Thoracic aorta (tissue), 2 donors: ENCODE measurements at regions not wholly inside any gene's neighbourhood (a gene's known extent, or its start where the extent isn't known, plus 50 kb on each side); places are given as distances from the start of the nearest gene placed in this dataset.
A peak's percentile ranks its signal among the peaks of the same experiment; 100 is the strongest.

ENCODE experiments used
- ATAC-seq: fragments of 150-250 bp; one replicate; pipeline ENCODE4 v1.8.0; 2017; ENCODE audit warnings: low read depth; ENCODE audit not compliant: insufficient number of reproducible peaks, low FRiP score
- DNase-seq: peaks from one replicate; pipeline ENCODE4 v3.0.0-alpha.2; 2020; ENCODE audit warnings: low spot score
- H3K27ac ChIP-seq, 2 donors: fragments of 200-600 bp; sonication (generic); 1 replicate in 1 of 2; 2 replicates in 1 of 2; pipeline ENCODE4 v1.5.1; 2016; ENCODE audit warnings: mild to moderate bottlenecking in 2 of 2, moderate library complexity in 2 of 2
- H3K27me3 ChIP-seq: fragments of 200-600 bp; sonication (generic); replicated peaks from 2 replicates; pipeline ENCODE4 v1.6.0; 2016; ENCODE audit warnings: mild to moderate bottlenecking; ENCODE audit not compliant: insufficient read depth
- H3K36me3 ChIP-seq: fragments of 200-600 bp; sonication (generic); one replicate; pipeline ENCODE4 v1.5.1; 2016
- H3K4me1 ChIP-seq, 2 donors: fragments of 200-600 bp; sonication (generic); 1 replicate in 1 of 2; 2 replicates in 1 of 2; pipeline versions ENCODE4 v1.5.1 to v1.6.0; 2016; ENCODE audit warnings: low read depth in 2 of 2, mild to moderate bottlenecking in 1 of 2; ENCODE audit not compliant: control insufficient read depth in 1 of 2
- H3K4me3 ChIP-seq: fragments of 200-600 bp; sonication (generic); 2 replicates; pipeline ENCODE4 v1.5.1; 2016; ENCODE audit warnings: mild to moderate bottlenecking
- H3K9me3 ChIP-seq: fragments of 200-600 bp; sonication (generic); 2 replicates; pipeline ENCODE4 v1.5.1; 2016
- TF ChIP-seq, protein P1 (sequence below): fragments of 200-600 bp; sonication (generic); IDR thresholded peaks from one replicate; pipeline ENCODE4 v1.5.1; 2019; ENCODE audit warnings: antibody characterized with exemption

DNA sequence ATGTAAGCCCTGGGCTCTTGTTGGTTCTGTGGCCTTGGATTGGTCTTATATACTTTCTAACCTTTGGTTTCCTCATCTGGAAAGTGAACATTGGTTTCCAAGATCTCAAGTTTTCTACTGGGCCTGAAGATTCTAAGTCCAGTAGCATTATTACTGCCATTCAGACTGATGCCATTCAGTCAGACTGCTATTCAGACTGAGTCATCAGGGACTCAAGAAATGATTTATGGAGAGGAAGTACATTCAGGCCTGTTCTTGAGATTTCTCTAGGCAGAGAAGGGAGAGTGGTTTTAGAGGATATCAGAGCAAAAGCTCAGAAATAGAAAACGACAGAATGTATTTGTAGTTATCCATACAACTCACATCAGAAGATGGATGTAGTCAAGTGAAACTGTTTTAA is 557.2 kb downstream of the NR2F2 start:
- Histone ChIP-seq H3K4me1 (no peaks in the 10 kb centered on the region), H3K9me3 (no peaks in the 10 kb centered on the region), H3K4me3 (no peak overlapping the region), H3K27me3 (no peaks in the 10 kb centered on the region), H3K36me3 (no peaks in the 10 kb centered on the region), H3K27ac (no peak overlapping the region)
- ATAC-seq (no peak), DNase-seq (no peak)
- TF ChIP-seq, protein P1, sequence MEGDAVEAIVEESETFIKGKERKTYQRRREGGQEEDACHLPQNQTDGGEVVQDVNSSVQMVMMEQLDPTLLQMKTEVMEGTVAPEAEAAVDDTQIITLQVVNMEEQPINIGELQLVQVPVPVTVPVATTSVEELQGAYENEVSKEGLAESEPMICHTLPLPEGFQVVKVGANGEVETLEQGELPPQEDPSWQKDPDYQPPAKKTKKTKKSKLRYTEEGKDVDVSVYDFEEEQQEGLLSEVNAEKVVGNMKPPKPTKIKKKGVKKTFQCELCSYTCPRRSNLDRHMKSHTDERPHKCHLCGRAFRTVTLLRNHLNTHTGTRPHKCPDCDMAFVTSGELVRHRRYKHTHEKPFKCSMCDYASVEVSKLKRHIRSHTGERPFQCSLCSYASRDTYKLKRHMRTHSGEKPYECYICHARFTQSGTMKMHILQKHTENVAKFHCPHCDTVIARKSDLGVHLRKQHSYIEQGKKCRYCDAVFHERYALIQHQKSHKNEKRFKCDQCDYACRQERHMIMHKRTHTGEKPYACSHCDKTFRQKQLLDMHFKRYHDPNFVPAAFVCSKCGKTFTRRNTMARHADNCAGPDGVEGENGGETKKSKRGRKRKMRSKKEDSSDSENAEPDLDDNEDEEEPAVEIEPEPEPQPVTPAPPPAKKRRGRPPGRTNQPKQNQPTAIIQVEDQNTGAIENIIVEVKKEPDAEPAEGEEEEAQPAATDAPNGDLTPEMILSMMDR = no peak

DNA sequence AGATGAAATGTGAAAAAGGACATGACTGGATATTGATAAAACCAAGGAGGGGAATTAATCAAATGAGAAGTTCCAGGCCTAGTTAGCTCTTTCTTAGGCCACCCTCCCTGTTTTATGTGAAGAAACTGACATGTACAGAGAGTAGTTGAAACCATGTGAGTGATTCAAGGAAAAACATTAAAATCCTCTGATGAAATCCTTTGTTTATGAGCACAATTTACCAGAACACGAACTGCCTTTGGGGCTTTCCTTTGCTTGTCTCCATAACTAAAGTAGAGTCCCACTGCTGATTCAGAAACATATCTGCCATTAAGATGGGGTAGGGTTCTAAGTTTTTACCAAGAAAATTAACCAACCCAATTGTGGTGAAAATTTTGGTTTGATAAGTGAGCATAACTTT is 558.3 kb downstream of the NR2F2 start:
- Histone ChIP-seq H3K27me3 (no peaks in the 10 kb centered on the region), H3K9me3 (no peaks in the 10 kb centered on the region), H3K36me3 (no peaks in the 10 kb centered on the region), H3K4me3 (no peak overlapping the region), H3K4me1 (no peaks in the 10 kb centered on the region), H3K27ac (no peak overlapping the region)
- ATAC-seq (no peak), DNase-seq (no peak)
- TF ChIP-seq, protein P1 = no peak

DNA sequence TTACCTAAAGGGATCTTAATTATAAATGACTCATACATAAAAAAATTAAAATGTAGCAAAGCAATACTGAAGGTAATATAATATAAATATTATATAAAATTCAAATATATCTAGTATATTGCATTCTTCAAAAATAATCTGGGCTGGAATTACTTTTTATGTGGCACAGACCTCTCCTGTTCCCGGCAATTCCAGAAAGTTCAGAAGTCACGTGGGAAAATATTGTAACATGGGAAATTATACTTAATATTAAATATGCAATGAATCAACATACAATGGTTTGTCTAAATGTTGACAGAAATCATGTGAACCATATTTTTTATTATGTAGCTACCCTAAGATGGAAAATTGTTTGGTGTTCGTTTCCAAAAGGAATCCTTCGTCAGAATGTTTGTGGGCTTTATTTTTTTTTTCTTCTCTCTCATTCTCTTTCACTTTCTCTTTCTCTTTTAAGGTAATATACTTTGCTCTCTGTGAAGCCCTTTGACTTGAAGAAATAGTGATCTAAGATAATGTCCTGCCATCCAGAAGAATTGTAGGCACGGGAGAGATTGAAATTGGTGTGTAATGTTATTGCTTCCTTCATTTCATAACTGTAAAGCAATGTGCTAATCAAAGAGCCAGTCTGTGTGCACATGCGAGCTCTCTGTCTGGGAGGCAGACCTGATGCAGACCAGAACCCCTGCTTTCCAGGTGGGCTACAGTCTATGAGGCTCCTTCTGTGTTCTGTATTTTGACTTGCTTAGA is 559.4 kb downstream of the NR2F2 start:
- Histone ChIP-seq H3K4me3 (peak overlapping the region; percentile 64), H3K36me3 (no peaks in the 10 kb centered on the region), H3K27me3 (no peaks in the 10 kb centered on the region), H3K4me1 (peaks cover 3 to 10% of the 10 kb centered on the region in 2 donors), H3K9me3 (no peaks in the 10 kb centered on the region), H3K27ac (no peak overlapping the region)
- ATAC-seq = no peak
- TF ChIP-seq, protein P1 = no peak
- no peak for DNase-seq

DNA sequence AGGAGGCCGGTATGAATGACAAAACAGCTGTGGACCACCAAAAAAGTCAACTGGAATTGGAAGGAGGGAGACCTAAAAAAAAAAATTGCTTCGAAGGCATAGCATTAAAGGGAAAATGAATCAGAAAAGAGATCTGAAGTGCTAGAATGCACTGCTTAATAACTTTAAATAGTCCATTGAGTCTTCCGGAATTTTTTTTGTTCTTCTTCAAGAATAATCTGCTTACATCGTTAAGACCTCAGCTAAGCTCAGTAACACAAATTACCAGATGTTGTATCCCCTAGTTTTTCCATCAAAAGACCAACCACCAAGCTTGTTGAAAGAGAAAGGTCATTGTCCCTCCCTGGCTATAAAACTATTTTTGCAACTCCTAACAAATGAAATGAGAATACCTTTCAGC is 560.5 kb downstream of the NR2F2 start:
- DNase-seq = no peak

DNA sequence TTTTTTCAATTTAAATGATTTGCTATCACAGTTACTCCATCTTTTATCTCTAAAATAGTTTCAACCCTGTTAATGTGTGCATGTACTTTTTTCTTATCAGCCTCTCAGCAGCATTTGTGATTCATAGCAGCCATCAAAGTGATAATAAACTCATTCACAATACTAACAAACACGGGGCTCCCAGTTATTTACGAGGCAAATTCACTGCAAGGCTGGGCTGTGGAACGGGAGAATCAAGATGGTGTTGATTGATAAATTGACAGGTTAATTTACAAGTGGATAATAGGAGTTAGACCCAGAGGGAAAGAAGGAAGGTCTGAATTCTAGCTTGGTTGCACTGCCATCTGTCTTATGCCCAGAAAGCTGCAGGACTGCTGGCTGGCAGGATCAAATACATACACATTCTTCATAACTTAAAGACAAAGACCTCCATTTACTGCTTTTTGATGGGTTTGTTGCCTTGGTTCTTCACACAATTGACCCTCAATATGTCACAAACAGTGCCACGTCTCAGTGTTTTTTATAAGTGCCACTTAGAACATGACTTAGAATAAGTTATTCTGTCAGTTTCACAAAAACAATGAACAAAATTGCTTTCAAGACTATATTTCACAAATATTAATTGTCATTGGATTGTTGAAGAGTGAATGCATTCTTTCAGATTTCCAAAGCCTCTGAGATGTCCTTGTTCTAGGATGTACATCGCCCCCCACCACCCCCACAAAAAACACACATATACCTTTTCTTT is 562.8 kb downstream of the NR2F2 start:
- Histone ChIP-seq H3K4me3 (no peak overlapping the region), H3K4me1 (peaks cover 3 to 11% of the 10 kb centered on the region in 2 donors), H3K27me3 (no peaks in the 10 kb centered on the region), H3K9me3 (no peaks in the 10 kb centered on the region), H3K36me3 (no peaks in the 10 kb centered on the region), H3K27ac (no peak overlapping the region)
- TF ChIP-seq, protein P1 = no peak
- ATAC-seq = no peak
- no peak for DNase-seq

More for the DNA sequence above, 560.5 kb downstream of the NR2F2 start:
- Histone ChIP-seq H3K4me1 (peaks cover 3 to 11% of the 10 kb centered on the region in 2 donors), H3K27ac (no peak overlapping the region), H3K4me3 (peak overlapping the region; percentile 64), H3K9me3 (no peaks in the 10 kb centered on the region), H3K27me3 (no peaks in the 10 kb centered on the region), H3K36me3 (no peaks in the 10 kb centered on the region)
- ATAC-seq = no peak
- TF ChIP-seq, protein P1 = no peak
